CD14-positive monocyte (primary cell): ENCODE measurements at regions not wholly inside any gene's neighbourhood (a gene's known extent, or its start where the extent isn't known, plus 50 kb on each side); places are given as distances from the start of the nearest gene placed in this dataset.
"Not testable (repeated sequence)": the region's sequence is repeated elsewhere in the genome, so short reads cannot be mapped to it uniquely, and the experiment has no call there.

Source experiments
- DNase-seq, 3 donors: peaks; one replicate each; pipeline ENCODE4 v3.0.0-alpha.2; 2011 to 2022
- H2AFZ ChIP-seq: 2 replicates; pipeline ENCODE4 v1.6.0; 2012; ENCODE audit warnings: mild to moderate bottlenecking, low read depth, low read length, inconsistent platforms; ENCODE audit not compliant: insufficient read depth, poor library complexity, severe bottlenecking
- H3K27ac ChIP-seq, 2 donors: 1 replicate in 1 of 2; 2 replicates in 1 of 2; pipeline ENCODE4 v1.5.1; 2012 to 2013; ENCODE audit warnings: low read length in 2 of 2, control low read depth in 1 of 2, inconsistent platforms in 1 of 2, low read depth in 1 of 2, mild to moderate bottlenecking in 1 of 2
- H3K27me3 ChIP-seq, 2 donors: one replicate each; pipeline versions ENCODE4 v1.6.0 to v1.6.1; 2011 to 2013; ENCODE audit warnings: low read length in 2 of 2; ENCODE audit not compliant: control insufficient read depth in 2 of 2, insufficient read depth in 2 of 2
- H3K36me3 ChIP-seq, 2 donors: replicated peaks in 1 of 2; 1 replicate in 1 of 2; 2 replicates in 1 of 2; pipeline versions ENCODE4 v1.5.1 to v1.6.1; 2012 to 2013; ENCODE audit warnings: low read length in 2 of 2, control low read depth in 1 of 2, inconsistent platforms in 1 of 2, mild to moderate bottlenecking in 1 of 2; ENCODE audit not compliant: insufficient read depth in 2 of 2, control insufficient read depth in 1 of 2
- H3K4me1 ChIP-seq, 2 donors: 1 replicate in 1 of 2; 2 replicates in 1 of 2; pipeline versions ENCODE4 v1.5.1 to v1.6.1; 2012 to 2013; ENCODE audit warnings: low read length in 2 of 2, control low read depth in 1 of 2, inconsistent platforms in 1 of 2, mild to moderate bottlenecking in 1 of 2, moderate library complexity in 1 of 2; ENCODE audit not compliant: insufficient read depth in 2 of 2, control insufficient read depth in 1 of 2
- H3K4me2 ChIP-seq: replicated peaks from 2 replicates; pipeline ENCODE3; 2012; ENCODE audit warnings: low read length, moderate library complexity, mild to moderate bottlenecking; ENCODE audit not compliant: poor library complexity, severe bottlenecking; ENCODE audit errors: extremely low read depth
- H3K4me3 ChIP-seq, 3 experiments: fragments of 200-600 bp in 1 of 3; sonication (generic) in 1 of 3; replicated peaks in 1 of 3; 1 replicate in 2 of 3; 2 replicates in 1 of 3; pipeline ENCODE4 v1.5.1; 2011 to 2013; ENCODE audit warnings: low read length in 3 of 3, mild to moderate bottlenecking in 3 of 3, control low read depth in 2 of 3, low read depth in 2 of 3, inconsistent platforms in 1 of 3, moderate library complexity in 1 of 3
- H3K79me2 ChIP-seq: 2 replicates; pipeline ENCODE4 v1.6.0; 2012; ENCODE audit warnings: mild to moderate bottlenecking, control low read depth, inconsistent platforms, low read length, moderate library complexity; ENCODE audit not compliant: insufficient read depth
- H3K9ac ChIP-seq: 2 replicates; pipeline ENCODE4 v1.6.0; 2017; ENCODE audit warnings: low read length, mild to moderate bottlenecking; ENCODE audit not compliant: insufficient read depth, poor library complexity, severe bottlenecking
- H3K9me3 ChIP-seq, 2 donors: replicated peaks in 1 of 2; 1 replicate in 1 of 2; 2 replicates in 1 of 2; pipeline versions ENCODE4 v1.5.1 to v1.6.1; 2012 to 2013; ENCODE audit warnings: low read length in 2 of 2, control low read depth in 1 of 2; ENCODE audit not compliant: control insufficient read depth in 1 of 2, insufficient read depth in 1 of 2
- H4K20me1 ChIP-seq: 2 replicates; pipeline ENCODE4 v1.6.0; 2012; ENCODE audit warnings: mild to moderate bottlenecking, low read length, control low read depth, moderate library complexity; ENCODE audit not compliant: insufficient read depth
- H3K27ac Mint-ChIP-seq, 7 donors: one replicate each; pipeline ENCODE4 v1.8.0; 2020; ENCODE audit warnings: mild to moderate bottlenecking in 7 of 7, mixed read lengths in 7 of 7, moderate library complexity in 6 of 7, inconsistent platforms in 2 of 7
- H3K27me3 Mint-ChIP-seq, 3 donors: one replicate each; pipeline ENCODE4 v1.8.0; 2021 to 2022; ENCODE audit warnings: low read depth in 3 of 3, mild to moderate bottlenecking in 3 of 3, mixed read lengths in 3 of 3, moderate library complexity in 3 of 3, inconsistent platforms in 1 of 3
- H3K36me3 Mint-ChIP-seq, 2 donors: one replicate each; pipeline ENCODE4 v1.8.0; 2020; ENCODE audit warnings: mixed read lengths in 2 of 2, inconsistent platforms in 1 of 2, mild to moderate bottlenecking in 1 of 2
- H3K4me1 Mint-ChIP-seq: one replicate; pipeline ENCODE4 v1.8.0; 2020; ENCODE audit warnings: mild to moderate bottlenecking, mixed read lengths
- H3K4me3 Mint-ChIP-seq, 2 donors: one replicate each; pipeline ENCODE4 v1.8.0; 2020; ENCODE audit warnings: mild to moderate bottlenecking in 2 of 2, mixed read lengths in 2 of 2, moderate library complexity in 1 of 2
- H3K9me3 Mint-ChIP-seq, 7 donors: one replicate each; pipeline ENCODE4 v1.8.0; 2020 to 2022; ENCODE audit warnings: mixed read lengths in 7 of 7, mild to moderate bottlenecking in 6 of 7, moderate library complexity in 6 of 7, inconsistent platforms in 2 of 7
- WGBS: methylation state at CpG from one replicate; pipeline ENCODE4 v1.1.5; 2013; ENCODE audit warnings: missing lambda C conversion rate; ENCODE audit not compliant: insufficient coverage; 5-methylcytosine and 5-hydroxymethylcytosine counted together
- intact Hi-C, 2 donors: fragments of 100-400 bp; cut with micrococcal nuclease; formaldehyde crosslinking; loops; one replicate each; pipeline versions ENCODE4 v1.15.0 to v1.15.1; 2023
- TF ChIP-seq, protein P1 (sequence below): fragments of 200-600 bp; IDR thresholded peaks from one replicate; pipeline ENCODE4 v1.8.0; 2022; ENCODE audit warnings: antibody characterized with exemption, mild to moderate bottlenecking

GRCh38 chr5:115695310-115695880, 69.6 kb upstream of the TMED7 start:
- no peaks in the 10 kb centered on the region for H3K27me3 ChIP-seq
- intact Hi-C loops, result no loop called here
- TF ChIP-seq, protein P1, sequence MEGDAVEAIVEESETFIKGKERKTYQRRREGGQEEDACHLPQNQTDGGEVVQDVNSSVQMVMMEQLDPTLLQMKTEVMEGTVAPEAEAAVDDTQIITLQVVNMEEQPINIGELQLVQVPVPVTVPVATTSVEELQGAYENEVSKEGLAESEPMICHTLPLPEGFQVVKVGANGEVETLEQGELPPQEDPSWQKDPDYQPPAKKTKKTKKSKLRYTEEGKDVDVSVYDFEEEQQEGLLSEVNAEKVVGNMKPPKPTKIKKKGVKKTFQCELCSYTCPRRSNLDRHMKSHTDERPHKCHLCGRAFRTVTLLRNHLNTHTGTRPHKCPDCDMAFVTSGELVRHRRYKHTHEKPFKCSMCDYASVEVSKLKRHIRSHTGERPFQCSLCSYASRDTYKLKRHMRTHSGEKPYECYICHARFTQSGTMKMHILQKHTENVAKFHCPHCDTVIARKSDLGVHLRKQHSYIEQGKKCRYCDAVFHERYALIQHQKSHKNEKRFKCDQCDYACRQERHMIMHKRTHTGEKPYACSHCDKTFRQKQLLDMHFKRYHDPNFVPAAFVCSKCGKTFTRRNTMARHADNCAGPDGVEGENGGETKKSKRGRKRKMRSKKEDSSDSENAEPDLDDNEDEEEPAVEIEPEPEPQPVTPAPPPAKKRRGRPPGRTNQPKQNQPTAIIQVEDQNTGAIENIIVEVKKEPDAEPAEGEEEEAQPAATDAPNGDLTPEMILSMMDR, result no peak
- H3K36me3 ChIP-seq, result no peaks in the 10 kb centered on the region
- H2AFZ ChIP-seq, result no peak overlapping the region
- H4K20me1 ChIP-seq, result no peaks in the 10 kb centered on the region
- H3K27ac ChIP-seq, result no peak overlapping the region
- Mint-ChIP-seq H3K36me3 (no peaks in the 10 kb centered on the region), H3K27ac (no peak overlapping the region), H3K9me3 (peaks cover 0 to 8% (median 0%) of the 10 kb centered on the region in 7 donors), H3K4me1 (no peaks in the 10 kb centered on the region), H3K4me3 (no peak overlapping the region), H3K27me3 (peaks cover 0 to 4% (median under 1%) of the 10 kb centered on the region in 3 donors)
- no peaks in the 10 kb centered on the region for H3K9me3 ChIP-seq
- no peaks in the 10 kb centered on the region for H3K79me2 ChIP-seq
- DNase-seq, result no peak
- H3K4me1 ChIP-seq, result no peaks in the 10 kb centered on the region
- no peak overlapping the region for H3K4me2 ChIP-seq
- no CpG with 5 or more reads among the region's 4 CpGs for WGBS
- no peak overlapping the region for H3K4me3 ChIP-seq
- H3K9ac ChIP-seq, result no peak overlapping the region

DNA sequence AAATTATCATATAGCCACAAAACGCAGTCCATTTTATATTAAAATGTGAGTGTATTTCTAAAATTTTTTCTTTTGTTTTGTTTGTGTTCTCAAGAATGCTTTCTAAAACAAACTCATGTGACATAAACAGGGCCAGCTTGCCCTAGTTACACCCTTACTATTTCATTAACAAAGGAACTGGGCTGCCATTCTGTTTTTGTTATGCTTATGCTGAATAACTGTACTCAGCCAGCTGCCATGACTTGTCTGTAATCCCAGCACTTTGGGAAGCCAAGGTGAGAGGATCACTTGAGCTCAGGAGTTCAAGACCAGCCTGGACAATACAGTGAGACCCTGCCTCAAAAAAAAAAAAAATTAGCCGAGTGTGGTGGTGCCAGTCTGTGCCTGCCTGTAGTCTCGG, 66.0 kb upstream of the TMED7 start:
- H3K36me3 ChIP-seq, H3K9me3 Mint-ChIP-seq, intact Hi-C loops, H3K36me3 Mint-ChIP-seq, H3K27ac Mint-ChIP-seq, H3K9me3 ChIP-seq, H3K4me2 ChIP-seq, H3K4me1 Mint-ChIP-seq, H3K4me3 Mint-ChIP-seq, H3K27me3 Mint-ChIP-seq, H4K20me1 ChIP-seq, H3K4me1 ChIP-seq, H3K9ac ChIP-seq, H3K79me2 ChIP-seq, H3K27me3 ChIP-seq, DNase-seq, H2AFZ ChIP-seq, H3K27ac ChIP-seq, H3K4me3 ChIP-seq: not testable (repeated sequence)
- WGBS, result no CpG with 5 or more reads among the region's 3 CpGs
